Mucosa of descending colon (tissue), 3 donors: ENCODE measurements at regions not wholly inside any gene's neighbourhood (a gene's known extent, or its start where the extent isn't known, plus 50 kb on each side); places are given as distances from the start of the nearest gene placed in this dataset.

Experiments
- ATAC-seq: fragments of 200-7000 bp; cut with Tn5 transposase; one replicate; pipeline ENCODE4 v1.9.1; 2020; ENCODE audit warnings: mild to moderate bottlenecking, moderate library complexity
- DNase-seq, 3 donors: peaks; one replicate each; pipeline ENCODE4 v3.0.0-alpha.2; 2020
- H3K36me3 ChIP-seq: fragments of 200-600 bp; one replicate; pipeline ENCODE4 v1.8.0; 2021; ENCODE audit warnings: low read depth, mild to moderate bottlenecking
- H3K4me1 ChIP-seq: fragments of 200-600 bp; one replicate; pipeline ENCODE4 v1.8.0; 2021; ENCODE audit warnings: low read depth, mild to moderate bottlenecking
- H3K4me3 ChIP-seq: fragments of 200-600 bp; one replicate; pipeline ENCODE4 v1.8.0; 2021; ENCODE audit warnings: mild to moderate bottlenecking
- H3K9me3 ChIP-seq: fragments of 200-600 bp; one replicate; pipeline ENCODE4 v1.8.0; 2021; ENCODE audit warnings: mild to moderate bottlenecking
- intact Hi-C, 2 donors: fragments of 100-400 bp; cut with DNase I in 1 of 2; cut with micrococcal nuclease in 1 of 2; formaldehyde crosslinking; loops; one replicate each; pipeline versions ENCODE4 v1.11.0 to v1.11.1; 2022; cut with DNase I, micrococcal nuclease
- TF ChIP-seq, protein P1 (sequence below): fragments of 200-600 bp; IDR thresholded peaks from one replicate; pipeline ENCODE4 v1.8.0; 2022; ENCODE audit warnings: antibody characterized with exemption, mild to moderate bottlenecking
- donor health status: DM: no; HTN: no; CAD: no; lungs with moderate emphysema.
- donor health status: DM: no; HTN: no; CAD: no.
- donor health status: DM: no; HTN: yes; CAD: no.

DNA sequence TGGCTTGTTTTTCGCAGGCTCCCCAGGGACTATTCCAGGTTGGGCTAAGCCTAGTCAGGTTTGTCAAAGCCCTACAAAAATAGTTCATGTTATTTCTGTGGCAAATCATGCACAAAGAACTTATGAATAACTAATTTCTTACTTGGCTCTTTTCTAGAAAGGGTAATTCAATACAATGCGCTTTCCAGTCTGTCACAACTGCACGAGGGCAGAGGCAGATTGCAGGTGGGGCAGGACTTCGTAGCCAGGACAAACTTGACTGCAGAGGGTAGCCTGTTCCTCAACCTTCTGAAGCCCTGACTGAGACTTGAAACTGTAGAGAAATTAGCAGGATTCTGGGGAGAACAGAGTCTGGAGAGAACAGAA is 253.5 kb downstream of the QKI start:
- H3K9me3 ChIP-seq, result peaks cover 6% of the 10 kb centered on the region
- TF ChIP-seq, protein P1, sequence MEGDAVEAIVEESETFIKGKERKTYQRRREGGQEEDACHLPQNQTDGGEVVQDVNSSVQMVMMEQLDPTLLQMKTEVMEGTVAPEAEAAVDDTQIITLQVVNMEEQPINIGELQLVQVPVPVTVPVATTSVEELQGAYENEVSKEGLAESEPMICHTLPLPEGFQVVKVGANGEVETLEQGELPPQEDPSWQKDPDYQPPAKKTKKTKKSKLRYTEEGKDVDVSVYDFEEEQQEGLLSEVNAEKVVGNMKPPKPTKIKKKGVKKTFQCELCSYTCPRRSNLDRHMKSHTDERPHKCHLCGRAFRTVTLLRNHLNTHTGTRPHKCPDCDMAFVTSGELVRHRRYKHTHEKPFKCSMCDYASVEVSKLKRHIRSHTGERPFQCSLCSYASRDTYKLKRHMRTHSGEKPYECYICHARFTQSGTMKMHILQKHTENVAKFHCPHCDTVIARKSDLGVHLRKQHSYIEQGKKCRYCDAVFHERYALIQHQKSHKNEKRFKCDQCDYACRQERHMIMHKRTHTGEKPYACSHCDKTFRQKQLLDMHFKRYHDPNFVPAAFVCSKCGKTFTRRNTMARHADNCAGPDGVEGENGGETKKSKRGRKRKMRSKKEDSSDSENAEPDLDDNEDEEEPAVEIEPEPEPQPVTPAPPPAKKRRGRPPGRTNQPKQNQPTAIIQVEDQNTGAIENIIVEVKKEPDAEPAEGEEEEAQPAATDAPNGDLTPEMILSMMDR, result no peak
- intact Hi-C loops, result no loop called here
- no peaks in the 10 kb centered on the region for H3K4me1 ChIP-seq
- peak; percentile 51 for ATAC-seq
- no peak for DNase-seq
- no peaks in the 10 kb centered on the region for H3K36me3 ChIP-seq
- H3K4me3 ChIP-seq, result no peak overlapping the region

DNA sequence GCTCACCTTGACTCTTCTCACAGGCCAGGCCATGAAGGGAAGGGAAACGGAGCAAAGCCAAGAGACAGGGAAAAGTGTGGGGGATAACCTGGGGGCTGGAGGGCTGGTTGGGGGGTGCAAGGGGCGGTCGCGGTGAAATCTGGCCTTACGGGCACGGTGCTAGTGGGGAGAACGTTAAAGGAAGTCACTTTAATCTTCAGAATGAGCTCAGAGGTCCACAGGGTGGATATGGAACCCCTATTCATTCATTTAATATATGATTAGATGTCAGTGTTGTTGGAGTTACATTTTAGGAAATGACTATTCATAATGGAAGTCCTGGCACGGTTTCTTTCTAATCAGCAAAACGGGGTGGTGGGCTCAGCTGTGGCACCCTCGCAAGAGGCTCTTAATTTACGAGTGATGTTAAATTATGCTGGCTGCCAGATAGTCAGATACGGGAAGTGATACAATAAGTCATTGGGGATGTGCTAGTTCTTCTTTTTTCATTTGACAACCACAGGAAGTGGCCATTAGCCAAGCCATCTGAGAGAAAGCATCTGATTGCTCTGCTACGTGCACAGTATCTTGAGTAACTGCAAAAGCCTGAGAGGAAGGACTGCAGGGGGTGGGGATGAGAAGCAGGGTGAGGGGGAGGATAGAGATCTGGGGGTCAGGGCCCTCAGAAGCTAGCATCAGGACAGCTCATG is 253.0 kb downstream of the QKI start:
- TF ChIP-seq, protein P1, result no peak
- Histone ChIP-seq H3K9me3 (peaks cover 6% of the 10 kb centered on the region), H3K4me1 (no peaks in the 10 kb centered on the region), H3K4me3 (no peak overlapping the region), H3K36me3 (no peaks in the 10 kb centered on the region)
- peak in 1 of 3 donors; percentile 60 for DNase-seq
- intact Hi-C loops, result no loop called here
- ATAC-seq, result peak; percentile 82

DNA sequence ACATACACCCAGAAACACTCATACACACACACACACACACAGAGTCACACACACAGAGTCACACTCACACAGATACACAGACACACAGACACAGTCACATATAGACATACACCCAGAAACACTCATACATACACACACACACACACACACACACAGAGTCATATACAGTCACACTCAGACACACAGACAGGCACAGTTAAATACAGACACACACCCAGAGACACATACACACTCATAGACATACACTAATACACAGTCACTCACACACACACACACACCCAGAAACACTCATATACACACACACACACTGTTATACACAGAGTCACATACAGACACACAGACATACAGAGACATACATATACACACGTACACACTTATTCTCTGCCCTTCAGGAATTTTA is 250.9 kb downstream of the QKI start:
- TF ChIP-seq, protein P1, result no peak
- no peaks in the 10 kb centered on the region for H3K36me3 ChIP-seq
- no peaks in the 10 kb centered on the region for H3K9me3 ChIP-seq
- DNase-seq (no peak), ATAC-seq (no peak)
- intact Hi-C loops, result no loop called here
- H3K4me1 ChIP-seq, result no peaks in the 10 kb centered on the region
- no peak overlapping the region for H3K4me3 ChIP-seq

DNA sequence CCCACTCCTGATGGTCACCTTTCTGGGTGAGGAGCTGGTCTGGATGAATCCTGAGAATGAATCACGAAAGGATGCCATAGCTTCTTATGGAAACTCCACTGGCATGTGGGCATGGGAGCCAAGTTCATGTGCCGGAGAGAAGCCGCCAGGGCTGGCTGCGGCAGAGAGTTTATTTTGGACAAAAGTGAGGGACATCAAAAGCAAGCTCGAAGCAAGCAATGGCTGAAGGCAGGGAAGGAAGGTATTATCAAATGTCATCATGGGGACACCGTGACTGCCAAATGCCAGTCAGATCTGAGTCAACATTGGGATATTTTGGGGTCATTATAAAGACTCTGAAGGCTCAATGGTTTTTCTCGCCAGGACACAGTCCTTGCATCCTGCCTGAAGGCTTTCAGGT is 249.1 kb downstream of the QKI start:
- DNase-seq, result no peak
- Histone ChIP-seq H3K4me1 (no peaks in the 10 kb centered on the region), H3K36me3 (no peaks in the 10 kb centered on the region), H3K4me3 (no peak overlapping the region), H3K9me3 (no peaks in the 10 kb centered on the region)
- TF ChIP-seq, protein P1, result no peak
- no peak for ATAC-seq
- intact Hi-C loops, result no loop called here

DNA sequence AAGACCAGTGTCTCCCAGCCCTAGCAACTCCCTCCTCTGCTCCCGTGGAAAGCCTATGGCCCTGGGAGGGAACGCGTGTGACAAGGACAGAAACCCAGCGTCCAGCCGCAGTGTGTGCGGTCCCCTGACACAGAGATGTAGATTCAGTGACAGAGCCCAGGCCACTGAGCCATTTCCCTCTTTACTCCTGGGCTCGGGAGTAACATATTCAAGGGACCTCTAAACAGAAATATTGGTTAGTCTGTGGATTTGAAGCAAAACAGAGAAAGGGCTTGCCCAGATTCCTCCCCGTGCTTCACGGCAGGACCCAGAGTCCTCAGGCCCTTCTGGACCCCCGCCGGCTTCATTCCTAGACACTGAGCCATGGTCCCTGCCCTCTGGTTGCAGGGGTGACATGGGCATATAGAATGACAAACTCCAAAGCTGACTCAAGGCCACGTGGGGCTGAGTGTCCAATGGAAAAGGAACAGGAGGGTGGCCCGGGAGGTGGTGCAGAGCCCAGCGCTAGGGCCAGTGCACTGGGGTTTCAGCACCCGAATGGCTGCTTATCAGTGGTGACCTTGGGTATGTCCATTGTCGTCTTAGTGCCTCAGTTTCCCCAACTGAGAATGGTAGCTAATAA is 248.2 kb downstream of the QKI start:
- intact Hi-C loops, result no loop called here
- no peak overlapping the region for H3K4me3 ChIP-seq
- TF ChIP-seq, protein P1, result no peak
- no peaks in the 10 kb centered on the region for H3K4me1 ChIP-seq
- DNase-seq, result no peak
- H3K36me3 ChIP-seq, result no peaks in the 10 kb centered on the region
- no peak for ATAC-seq
- no peaks in the 10 kb centered on the region for H3K9me3 ChIP-seq
